NCI-H187 (cell line): ENCODE measurements at regions not wholly inside any gene's neighbourhood (a gene's known extent, or its start where the extent isn't known, plus 50 kb on each side); places are given as distances from the start of the nearest gene placed in this dataset.

Experiments
- DNase-seq, 2 experiments: peaks; one replicate each; lab custom pipeline; 2025; lab: John Stamatoyannopoulos, UW

- DNase-seq, result no peak
Measured at GRCh38 chr12:14256555-14257169, 108.8 kb upstream of the ATF7IP start.

- no peak for DNase-seq
Measured at GRCh38 chr12:14257303-14257733, 108.2 kb upstream of the ATF7IP start.

GRCh38 chr12:14257734-14258574, 107.5 kb upstream of the ATF7IP start:
- DNase-seq, result peak; percentile 93 to 97

- DNase-seq, result no peak
Measured at GRCh38 chr12:14258575-14258940, 106.9 kb upstream of the ATF7IP start.

- DNase-seq, result no peak
Measured at GRCh38 chr12:14259481-14260010, 105.9 kb upstream of the ATF7IP start.

GRCh38 chr12:14260011-14260993, 105.2 kb upstream of the ATF7IP start:
- DNase-seq, result no peak

- DNase-seq, result no peak
Measured at GRCh38 chr12:14261096-14261495, 104.4 kb upstream of the ATF7IP start.

- no peak for DNase-seq
Measured at GRCh38 chr12:14261861-14262260, 103.6 kb upstream of the ATF7IP start.

GRCh38 chr12:14262771-14263511, 102.5 kb upstream of the ATF7IP start:
- no peak for DNase-seq

- no peak for DNase-seq
Measured at GRCh38 chr12:14263742-14264141, 101.7 kb upstream of the ATF7IP start.

GRCh38 chr12:14264316-14264715, 101.2 kb upstream of the ATF7IP start:
- DNase-seq, result no peak

GRCh38 chr12:14264778-14265177, 100.7 kb upstream of the ATF7IP start:
- DNase-seq, result no peak

- no peak for DNase-seq
Measured at GRCh38 chr12:14268120-14268515, 97.4 kb upstream of the ATF7IP start.

GRCh38 chr12:14270392-14270791, 95.1 kb upstream of the ATF7IP start:
- no peak for DNase-seq

GRCh38 chr12:14272956-14273912, 92.2 kb upstream of the ATF7IP start:
- DNase-seq, result peak in 1 of 2 experiments; percentile 13

- no peak for DNase-seq
Measured at GRCh38 chr12:14273913-14274311, 91.6 kb upstream of the ATF7IP start.

GRCh38 chr12:14275111-14275510, 90.4 kb upstream of the ATF7IP start:
- DNase-seq, result no peak

GRCh38 chr12:14275886-14276285, 89.6 kb upstream of the ATF7IP start:
- DNase-seq, result no peak

GRCh38 chr12:14278294-14278953, 87.1 kb upstream of the ATF7IP start:
- no peak for DNase-seq

GRCh38 chr12:14279845-14280244, 85.6 kb upstream of the ATF7IP start:
- DNase-seq, result no peak
